HFFc6 (cell line): ENCODE measurements at regions not wholly inside any gene's neighbourhood (a gene's known extent, or its start where the extent isn't known, plus 50 kb on each side); places are given as distances from the start of the nearest gene placed in this dataset.

Source experiments
- DNase-seq: peaks from one replicate; pipeline ENCODE4 v3.0.0-alpha.2; 2018
- H3K27ac Mint-ChIP-seq: 2 replicates; pipeline ENCODE4 v1.8.0; 2020; ENCODE audit warnings: mild to moderate bottlenecking, mixed read lengths
- H3K27me3 Mint-ChIP-seq: 2 replicates; pipeline ENCODE4 v1.8.0; 2021; ENCODE audit warnings: mild to moderate bottlenecking, moderate library complexity, mixed read lengths; ENCODE audit not compliant: insufficient read depth
- H3K36me3 Mint-ChIP-seq: 2 replicates; pipeline ENCODE4 v1.8.0; 2021; ENCODE audit warnings: low read depth, mixed read lengths
- H3K4me1 Mint-ChIP-seq: 2 replicates; pipeline ENCODE4 v1.8.0; 2020; ENCODE audit warnings: low read depth, mixed read lengths
- H3K4me3 Mint-ChIP-seq: 2 replicates; pipeline ENCODE4 v1.8.0; 2020; ENCODE audit warnings: mild to moderate bottlenecking, moderate library complexity, mixed read lengths
- H3K9me3 Mint-ChIP-seq: 2 replicates; pipeline ENCODE4 v1.8.0; 2020; ENCODE audit warnings: mild to moderate bottlenecking, mixed read lengths
- TF ChIP-seq, protein P1 (sequence below): fragments of 200-600 bp; sonication (generic); IDR thresholded peaks from 2 replicates; pipeline ENCODE4 v1.5.0; 2021; ENCODE audit warnings: antibody characterized with exemption, mild to moderate bottlenecking

DNA sequence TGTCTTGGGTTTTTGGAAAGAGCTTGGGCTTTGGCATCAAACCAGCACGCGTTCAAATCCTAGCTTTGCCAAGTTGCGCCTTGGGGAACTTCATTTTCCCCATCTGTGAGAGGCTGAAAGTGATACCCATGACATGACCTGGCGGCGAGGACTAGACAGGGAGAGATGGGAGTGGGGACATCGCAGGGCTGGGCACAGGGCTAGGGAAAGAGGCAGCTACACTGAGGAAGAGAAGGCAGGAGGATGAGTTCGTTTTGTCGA, 202.9 kb downstream of the IRF8 start:
- no peak overlapping the region for H3K27ac Mint-ChIP-seq
- DNase-seq, result no peak
- no peaks in the 10 kb centered on the region; the same call in 1 of the 2 replicates for H3K9me3 Mint-ChIP-seq
- TF ChIP-seq, protein P1, sequence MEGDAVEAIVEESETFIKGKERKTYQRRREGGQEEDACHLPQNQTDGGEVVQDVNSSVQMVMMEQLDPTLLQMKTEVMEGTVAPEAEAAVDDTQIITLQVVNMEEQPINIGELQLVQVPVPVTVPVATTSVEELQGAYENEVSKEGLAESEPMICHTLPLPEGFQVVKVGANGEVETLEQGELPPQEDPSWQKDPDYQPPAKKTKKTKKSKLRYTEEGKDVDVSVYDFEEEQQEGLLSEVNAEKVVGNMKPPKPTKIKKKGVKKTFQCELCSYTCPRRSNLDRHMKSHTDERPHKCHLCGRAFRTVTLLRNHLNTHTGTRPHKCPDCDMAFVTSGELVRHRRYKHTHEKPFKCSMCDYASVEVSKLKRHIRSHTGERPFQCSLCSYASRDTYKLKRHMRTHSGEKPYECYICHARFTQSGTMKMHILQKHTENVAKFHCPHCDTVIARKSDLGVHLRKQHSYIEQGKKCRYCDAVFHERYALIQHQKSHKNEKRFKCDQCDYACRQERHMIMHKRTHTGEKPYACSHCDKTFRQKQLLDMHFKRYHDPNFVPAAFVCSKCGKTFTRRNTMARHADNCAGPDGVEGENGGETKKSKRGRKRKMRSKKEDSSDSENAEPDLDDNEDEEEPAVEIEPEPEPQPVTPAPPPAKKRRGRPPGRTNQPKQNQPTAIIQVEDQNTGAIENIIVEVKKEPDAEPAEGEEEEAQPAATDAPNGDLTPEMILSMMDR, result no peak
- H3K4me3 Mint-ChIP-seq, result no peak overlapping the region
- no peaks in the 10 kb centered on the region for H3K36me3 Mint-ChIP-seq
- peaks cover 32% of the 10 kb centered on the region for H3K27me3 Mint-ChIP-seq
- H3K4me1 Mint-ChIP-seq, result peaks cover 6% of the 10 kb centered on the region; the same call in 1 of the 2 replicates

DNA sequence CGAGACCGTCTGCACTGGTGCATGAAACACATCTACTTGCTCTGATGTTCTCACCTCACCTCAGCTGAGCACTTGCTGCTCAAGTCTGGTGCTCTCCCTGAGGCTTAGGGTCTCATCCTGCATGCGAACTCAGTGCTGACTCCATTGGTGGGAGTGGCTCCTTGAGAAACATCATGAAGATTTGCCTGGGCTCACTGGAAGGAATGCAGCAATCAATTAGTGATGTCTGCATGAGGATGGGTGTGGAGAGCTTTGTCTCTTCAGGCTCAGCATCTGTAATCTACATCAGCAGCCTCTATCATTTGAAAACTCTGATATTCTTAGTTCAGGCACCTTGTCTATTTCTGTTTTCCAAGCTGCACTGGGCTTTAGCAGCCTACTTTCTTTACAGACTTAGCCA, 204.4 kb downstream of the IRF8 start:
- H3K27ac Mint-ChIP-seq, result no peak overlapping the region
- H3K27me3 Mint-ChIP-seq, result peaks cover 26% of the 10 kb centered on the region
- H3K4me3 Mint-ChIP-seq, result no peak overlapping the region
- DNase-seq, result no peak
- TF ChIP-seq, protein P1, result no peak
- no peaks in the 10 kb centered on the region for H3K9me3 Mint-ChIP-seq
- H3K36me3 Mint-ChIP-seq, result no peaks in the 10 kb centered on the region
- peaks cover 6% of the 10 kb centered on the region; the same call in 1 of the 2 replicates for H3K4me1 Mint-ChIP-seq

DNA sequence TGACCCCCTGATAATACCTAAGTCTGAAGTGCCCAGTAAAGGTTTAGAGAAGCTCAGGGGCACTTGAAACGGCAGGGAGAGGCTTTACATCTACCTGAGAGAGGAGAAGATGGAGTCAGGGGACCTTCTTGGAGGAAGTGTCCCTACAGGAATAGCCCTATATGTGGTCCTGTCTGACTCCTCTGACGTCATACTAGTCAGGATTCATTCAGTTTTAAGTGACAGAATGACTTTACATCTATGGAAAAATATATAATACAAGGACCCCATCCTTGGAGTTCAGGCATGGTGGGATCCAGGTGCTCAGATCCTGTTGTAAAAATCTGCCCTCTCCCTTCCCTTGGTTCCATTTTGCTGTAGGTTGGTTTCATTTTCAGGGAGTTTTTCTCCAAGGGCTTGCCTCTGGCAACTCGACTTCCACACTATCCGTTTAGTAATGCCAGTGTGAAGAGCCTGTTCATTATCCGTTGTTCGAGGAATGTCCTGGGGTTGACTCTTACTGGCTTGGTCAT, 205.6 kb downstream of the IRF8 start:
- H3K4me1 Mint-ChIP-seq, result peaks cover 6% of the 10 kb centered on the region; the same call in 1 of the 2 replicates
- TF ChIP-seq, protein P1, result no peak
- H3K9me3 Mint-ChIP-seq, result no peaks in the 10 kb centered on the region
- H3K27ac Mint-ChIP-seq, result no peak overlapping the region
- H3K36me3 Mint-ChIP-seq, result no peaks in the 10 kb centered on the region
- peaks cover 21% of the 10 kb centered on the region for H3K27me3 Mint-ChIP-seq
- DNase-seq, result no peak
- H3K4me3 Mint-ChIP-seq, result no peak overlapping the region

DNA sequence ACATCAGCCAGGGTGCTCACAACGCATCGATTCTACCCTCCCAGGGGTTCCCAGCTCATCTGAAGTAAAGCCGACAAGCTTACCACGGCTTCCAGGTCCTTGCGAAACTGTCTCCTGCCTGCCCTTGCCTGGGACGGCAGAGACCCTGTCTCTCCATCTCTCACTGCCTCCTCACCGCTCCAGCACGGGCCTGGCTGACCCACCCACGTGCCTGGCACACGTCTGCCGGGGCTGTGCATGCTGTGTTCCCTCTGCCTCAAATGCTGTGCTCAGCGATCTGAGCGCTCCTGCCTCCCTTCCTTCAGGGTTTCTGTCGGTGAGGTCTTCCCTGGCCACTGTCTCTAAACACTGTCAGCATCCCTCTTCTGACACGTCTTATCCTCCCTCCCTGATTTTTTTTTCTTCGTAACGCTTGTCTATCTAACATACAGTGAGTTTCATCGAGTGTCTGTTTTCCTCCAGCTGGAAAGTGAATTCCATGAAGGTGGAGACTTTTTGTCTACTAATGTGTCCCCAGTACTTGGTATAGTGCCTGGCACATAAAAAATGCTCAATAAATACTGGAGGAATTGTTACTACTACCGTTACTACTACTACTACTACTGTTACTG, 208.4 kb downstream of the IRF8 start:
- Mint-ChIP-seq H3K36me3 (no peaks in the 10 kb centered on the region), H3K4me1 (peaks cover 4% of the 10 kb centered on the region; the same call in 1 of the 2 replicates), H3K27me3 (peaks cover 14% of the 10 kb centered on the region), H3K27ac (no peak overlapping the region), H3K9me3 (peaks cover 4% of the 10 kb centered on the region; the same call in 1 of the 2 replicates), H3K4me3 (no peak overlapping the region)
- DNase-seq, result no peak
- TF ChIP-seq, protein P1, result no peak

DNA sequence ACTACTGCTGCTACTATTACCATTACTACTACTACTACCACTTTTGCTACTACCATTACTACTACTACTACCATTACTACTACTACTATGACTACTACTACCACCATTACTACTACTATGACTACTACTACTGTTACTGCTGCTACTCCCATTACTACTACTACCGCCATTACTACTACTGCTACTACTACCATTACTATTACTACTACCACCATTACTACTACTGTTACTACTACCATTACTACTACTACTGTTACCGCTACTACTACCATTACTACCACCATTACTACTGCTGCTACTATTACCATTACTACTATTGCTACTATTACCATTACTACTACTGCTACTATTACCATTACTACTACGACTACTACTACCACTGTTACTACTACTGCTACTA, 209.1 kb downstream of the IRF8 start:
- Mint-ChIP-seq H3K27ac (no peak overlapping the region), H3K9me3 (peaks cover 4% of the 10 kb centered on the region; the same call in 1 of the 2 replicates), H3K4me1 (no peaks in the 10 kb centered on the region), H3K36me3 (no peaks in the 10 kb centered on the region), H3K27me3 (peaks cover 18% of the 10 kb centered on the region), H3K4me3 (no peak overlapping the region)
- no peak for DNase-seq
- TF ChIP-seq, protein P1, result no peak
